ENCODE measurements at regions not wholly inside any gene's neighbourhood (a gene's known extent, or its start where the extent isn't known, plus 50 kb on each side); places are given as distances from the start of the nearest gene placed in this dataset.

DNA sequence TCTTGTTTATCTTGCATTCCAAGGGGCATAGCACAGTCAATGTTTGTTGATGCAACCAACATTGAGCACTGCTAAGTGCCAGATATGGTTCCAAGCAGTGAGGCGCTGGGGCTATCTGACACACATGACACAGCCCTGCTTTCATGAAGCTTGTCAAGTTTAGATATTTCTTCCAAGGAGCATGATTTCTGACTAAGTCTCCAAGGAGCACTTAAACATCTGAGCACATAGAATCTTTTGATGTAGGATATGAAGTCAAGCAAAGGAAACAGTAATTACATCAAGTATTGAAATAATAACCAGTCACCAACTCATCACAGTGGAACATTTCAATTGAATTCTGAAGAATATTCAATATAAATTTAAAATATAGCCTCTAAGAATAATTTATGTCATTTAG lies 177.8 kb upstream of the USP15 start:
- no peaks in the 10 kb centered on the region for H4K20me1 ChIP-seq (ENCODE audit: insufficient read depth)
- H3K9me2 ChIP-seq (ENCODE audit: insufficient read depth), result no peaks in the 10 kb centered on the region
- CTCF ChIA-PET, result no interaction called here
- no peaks in the 10 kb centered on the region for H3K27me3 ChIP-seq (ENCODE audit: insufficient read depth, low read length)
- DNase-seq (ENCODE audit: low read depth, low spot score), result no peak
- no peaks in the 10 kb centered on the region for H3K36me3 ChIP-seq (ENCODE audit: control insufficient read depth in 1 of 2, insufficient read depth in 2 of 2, low read length in 2 of 2)
- H3K9ac ChIP-seq (ENCODE audit: low read length), result no peak overlapping the region
- POLR2A ChIA-PET, result no interaction called here
- no peak overlapping the region for H3K4me2 ChIP-seq (ENCODE audit: low read length)
- no peak overlapping the region for H2AFZ ChIP-seq (ENCODE audit: low read depth, low read length, poor library complexity, severe bottlenecking)
- H3K4me3 ChIP-seq (replicated peaks in 1 of 2; ENCODE audit: low read depth in 1 of 2, low read length in 2 of 2), result no peak overlapping the region
- intact Hi-C loops (cut with micrococcal nuclease), result no loop called here
- RAD21 ChIA-PET (ENCODE audit: low non-redundant PET in 1 of 2, low total read pairs in 2 of 2, uncharacterized antibody in 2 of 2, unreplicated experiment in 2 of 2), result no interaction called here
- H3K27ac ChIP-seq (ENCODE audit: low read depth, low read length), result no peak overlapping the region
- H3K79me2 ChIP-seq (ENCODE audit: insufficient read depth, low read length), result no peaks in the 10 kb centered on the region
- no peak for ATAC-seq
- TF ChIP-seq, protein P1, sequence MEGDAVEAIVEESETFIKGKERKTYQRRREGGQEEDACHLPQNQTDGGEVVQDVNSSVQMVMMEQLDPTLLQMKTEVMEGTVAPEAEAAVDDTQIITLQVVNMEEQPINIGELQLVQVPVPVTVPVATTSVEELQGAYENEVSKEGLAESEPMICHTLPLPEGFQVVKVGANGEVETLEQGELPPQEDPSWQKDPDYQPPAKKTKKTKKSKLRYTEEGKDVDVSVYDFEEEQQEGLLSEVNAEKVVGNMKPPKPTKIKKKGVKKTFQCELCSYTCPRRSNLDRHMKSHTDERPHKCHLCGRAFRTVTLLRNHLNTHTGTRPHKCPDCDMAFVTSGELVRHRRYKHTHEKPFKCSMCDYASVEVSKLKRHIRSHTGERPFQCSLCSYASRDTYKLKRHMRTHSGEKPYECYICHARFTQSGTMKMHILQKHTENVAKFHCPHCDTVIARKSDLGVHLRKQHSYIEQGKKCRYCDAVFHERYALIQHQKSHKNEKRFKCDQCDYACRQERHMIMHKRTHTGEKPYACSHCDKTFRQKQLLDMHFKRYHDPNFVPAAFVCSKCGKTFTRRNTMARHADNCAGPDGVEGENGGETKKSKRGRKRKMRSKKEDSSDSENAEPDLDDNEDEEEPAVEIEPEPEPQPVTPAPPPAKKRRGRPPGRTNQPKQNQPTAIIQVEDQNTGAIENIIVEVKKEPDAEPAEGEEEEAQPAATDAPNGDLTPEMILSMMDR (IDR thresholded peaks at IDR 0.05 in 2 of 3, conservative IDR thresholded peaks at IDR 0.05 in 1 of 3; ENCODE audit: borderline replicate concordance in 1 of 3, insufficient read depth in 1 of 3, low read depth in 2 of 3, low read length in 2 of 3), result no peak
- TF ChIP-seq, protein P2, sequence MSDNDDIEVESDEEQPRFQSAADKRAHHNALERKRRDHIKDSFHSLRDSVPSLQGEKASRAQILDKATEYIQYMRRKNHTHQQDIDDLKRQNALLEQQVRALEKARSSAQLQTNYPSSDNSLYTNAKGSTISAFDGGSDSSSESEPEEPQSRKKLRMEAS (IDR thresholded peaks at IDR 0.05), result no peak
- no peak for TF ChIP-seq FOSL1 (IDR thresholded peaks at IDR 0.05; ENCODE audit: low read depth)
- no peak for TF ChIP-seq CEBPB (IDR thresholded peaks at IDR 0.05; ENCODE audit: low read depth)
- TF ChIP-seq CBX3 (IDR thresholded peaks at IDR 0.05; ENCODE audit: low read depth), result no peak
- TF ChIP-seq, protein P3, sequence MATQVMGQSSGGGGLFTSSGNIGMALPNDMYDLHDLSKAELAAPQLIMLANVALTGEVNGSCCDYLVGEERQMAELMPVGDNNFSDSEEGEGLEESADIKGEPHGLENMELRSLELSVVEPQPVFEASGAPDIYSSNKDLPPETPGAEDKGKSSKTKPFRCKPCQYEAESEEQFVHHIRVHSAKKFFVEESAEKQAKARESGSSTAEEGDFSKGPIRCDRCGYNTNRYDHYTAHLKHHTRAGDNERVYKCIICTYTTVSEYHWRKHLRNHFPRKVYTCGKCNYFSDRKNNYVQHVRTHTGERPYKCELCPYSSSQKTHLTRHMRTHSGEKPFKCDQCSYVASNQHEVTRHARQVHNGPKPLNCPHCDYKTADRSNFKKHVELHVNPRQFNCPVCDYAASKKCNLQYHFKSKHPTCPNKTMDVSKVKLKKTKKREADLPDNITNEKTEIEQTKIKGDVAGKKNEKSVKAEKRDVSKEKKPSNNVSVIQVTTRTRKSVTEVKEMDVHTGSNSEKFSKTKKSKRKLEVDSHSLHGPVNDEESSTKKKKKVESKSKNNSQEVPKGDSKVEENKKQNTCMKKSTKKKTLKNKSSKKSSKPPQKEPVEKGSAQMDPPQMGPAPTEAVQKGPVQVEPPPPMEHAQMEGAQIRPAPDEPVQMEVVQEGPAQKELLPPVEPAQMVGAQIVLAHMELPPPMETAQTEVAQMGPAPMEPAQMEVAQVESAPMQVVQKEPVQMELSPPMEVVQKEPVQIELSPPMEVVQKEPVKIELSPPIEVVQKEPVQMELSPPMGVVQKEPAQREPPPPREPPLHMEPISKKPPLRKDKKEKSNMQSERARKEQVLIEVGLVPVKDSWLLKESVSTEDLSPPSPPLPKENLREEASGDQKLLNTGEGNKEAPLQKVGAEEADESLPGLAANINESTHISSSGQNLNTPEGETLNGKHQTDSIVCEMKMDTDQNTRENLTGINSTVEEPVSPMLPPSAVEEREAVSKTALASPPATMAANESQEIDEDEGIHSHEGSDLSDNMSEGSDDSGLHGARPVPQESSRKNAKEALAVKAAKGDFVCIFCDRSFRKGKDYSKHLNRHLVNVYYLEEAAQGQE (IDR thresholded peaks at IDR 0.05; ENCODE audit: low read depth), result no peak
- TF ChIP-seq EZH2phosphoT487 (IDR thresholded peaks at IDR 0.05; ENCODE audit: borderline replicate concordance), result no peak
- TF ChIP-seq SIN3A (IDR thresholded peaks at IDR 0.05; ENCODE audit: low read depth), result no peak
- TF ChIP-seq ELF1 (IDR thresholded peaks at IDR 0.05; ENCODE audit: borderline replicate concordance, low read depth), result no peak
- TF ChIP-seq EGR1 (IDR thresholded peaks at IDR 0.05; ENCODE audit: low read depth), result no peak
- TF ChIP-seq RAD21 (IDR thresholded peaks at IDR 0.05; ENCODE audit: low read depth), result no peak
- no peaks in the 10 kb centered on the region for H3K9me3 ChIP-seq (ENCODE audit: control insufficient read depth in 1 of 2, insufficient read depth in 1 of 2, low read depth in 1 of 2, low read length in 2 of 2)
- no peaks in the 10 kb centered on the region for H3K4me1 ChIP-seq (ENCODE audit: control insufficient read depth in 1 of 2, insufficient read depth in 2 of 2, low read length in 2 of 2)
- no TSS peak for BruUV-seq (replicated peaks)
